SU-DHL-6 (cell line): ENCODE measurements at regions not wholly inside any gene's neighbourhood (a gene's known extent, or its start where the extent isn't known, plus 50 kb on each side); places are given as distances from the start of the nearest gene placed in this dataset.
"Not testable (repeated sequence)": the region's sequence is repeated elsewhere in the genome, so short reads cannot be mapped to it uniquely, and the experiment has no call there.

Experiments used
- H2AFZ ChIP-seq: fragments of 200-600 bp; sonication (generic); 2 replicates; pipeline ENCODE4 v1.6.1; 2014; ENCODE audit warnings: low read depth, mild to moderate bottlenecking, moderate library complexity, mixed read lengths, antibody characterized with exemption, low read length; ENCODE audit not compliant: severe bottlenecking
- H3F3A ChIP-seq: fragments of 200-600 bp; shearing (Covaris generic); 2 replicates; pipeline ENCODE4 v1.6.0; 2016; ENCODE audit warnings: antibody characterized with exemption, mild to moderate bottlenecking; ENCODE audit not compliant: insufficient read depth
- H3K27ac ChIP-seq: fragments of 200-600 bp; sonication (generic); 2 replicates; pipeline ENCODE4 v1.5.1; 2016; ENCODE audit warnings: low read depth, mild to moderate bottlenecking, low read length, moderate library complexity, mixed read lengths
- H3K27me3 ChIP-seq: fragments of 200-600 bp; sonication (generic), shearing (Covaris generic); 2 replicates; pipeline ENCODE4 v1.6.0; 2014; ENCODE audit warnings: mild to moderate bottlenecking, low read length
- H3K36me3 ChIP-seq: fragments of 200-600 bp; sonication (generic); 2 replicates; pipeline ENCODE4 v1.6.1; 2014; ENCODE audit warnings: mild to moderate bottlenecking, low read length, mixed read lengths
- H3K4me2 ChIP-seq: fragments of 300-600, 200-600 bp; shearing (Covaris generic), sonication (generic); 2 replicates; pipeline ENCODE4 v1.6.0; 2014; ENCODE audit warnings: low read length, low read depth, mild to moderate bottlenecking; ENCODE audit not compliant: poor library complexity, severe bottlenecking
- H3K4me3 ChIP-seq: fragments of 200-600 bp; sonication (generic); 2 replicates; pipeline ENCODE4 v1.5.1; 2014; ENCODE audit warnings: antibody characterized with exemption, low read length, mild to moderate bottlenecking, mixed read lengths; ENCODE audit not compliant: insufficient read depth, poor library complexity, severe bottlenecking
- H3K79me2 ChIP-seq: fragments of 200-600 bp; sonication (generic); 2 replicates; pipeline ENCODE4 v1.6.1; 2014; ENCODE audit warnings: mild to moderate bottlenecking, low read length, moderate library complexity; ENCODE audit not compliant: insufficient read depth
- H3K9ac ChIP-seq: fragments of 200-600 bp; sonication (generic); 2 replicates; pipeline ENCODE4 v1.7.0; 2014; ENCODE audit warnings: mild to moderate bottlenecking, low read length
- H3K9me2 ChIP-seq: fragments of 200-600 bp; sonication (generic); replicated peaks from 2 replicates; pipeline ENCODE4 v1.6.1; 2014; ENCODE audit warnings: low read length; ENCODE audit not compliant: insufficient read depth
- H3K9me3 ChIP-seq: fragments of 200-600 bp; sonication (generic); 2 replicates; pipeline ENCODE4 v1.6.1; 2014; ENCODE audit warnings: low read length, mixed read lengths; ENCODE audit not compliant: insufficient read depth
- H4K20me1 ChIP-seq: fragments of 200-600 bp; sonication (generic); 2 replicates; pipeline ENCODE4 v1.6.1; 2014; ENCODE audit warnings: low read depth, mild to moderate bottlenecking, antibody characterized with exemption, low read length, moderate library complexity, mixed read lengths
- EZH2phosphoT487 ChIP-seq: fragments of 200-600 bp; sonication (generic), shearing (Covaris generic); conservative IDR thresholded peaks from 2 replicates; pipeline ENCODE4 v1.6.1; 2018; ENCODE audit warnings: mild to moderate bottlenecking, antibody characterized with exemption, low read length, moderate library complexity, mixed read lengths
- TF ChIP-seq, protein P1 (sequence below): fragments of 200-600 bp; sonication (generic); IDR thresholded peaks from one replicate; pipeline ENCODE4 v1.5.1; 2017; ENCODE audit warnings: antibody characterized with exemption, mild to moderate bottlenecking, low read length, moderate library complexity; ENCODE audit not compliant: insufficient read depth, poor library complexity, severe bottlenecking

DNA sequence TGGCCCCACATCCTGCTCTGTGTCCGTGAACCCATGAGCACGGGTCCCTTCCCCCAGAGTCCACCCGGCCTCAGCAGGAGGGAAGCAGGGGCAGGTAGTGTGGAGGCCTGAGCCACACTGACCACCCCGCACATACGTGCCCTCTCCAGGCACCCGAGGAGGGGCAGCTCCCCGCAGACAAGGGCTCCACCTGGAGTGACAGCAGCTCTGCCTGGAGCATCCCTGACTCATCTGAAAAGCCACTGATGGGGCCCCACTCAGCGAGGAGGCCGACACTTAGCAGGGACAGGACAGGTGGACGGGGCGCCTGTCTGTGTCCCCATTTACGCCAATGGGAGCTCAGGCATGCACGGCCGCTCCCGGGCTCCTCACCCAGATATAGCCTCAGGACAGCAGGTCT is 237.6 kb upstream of the SFSWAP start:
- Histone ChIP-seq H3K36me3 (no peaks in the 10 kb centered on the region), H4K20me1 (no peaks in the 10 kb centered on the region), H3K79me2 (no peaks in the 10 kb centered on the region), H3K4me2 (no peak overlapping the region), H3K9me3 (peaks cover 5% of the 10 kb centered on the region; the same call in 1 of the 2 replicates), H2AFZ (no peak overlapping the region), H3F3A (no peaks in the 10 kb centered on the region), H3K9ac (no peak overlapping the region), H3K27me3 (no peaks in the 10 kb centered on the region), H3K9me2 (no peaks in the 10 kb centered on the region), H3K4me3 (no peak overlapping the region), H3K27ac (no peak overlapping the region)
- TF ChIP-seq EZH2phosphoT487 = no peak
- TF ChIP-seq, protein P1, sequence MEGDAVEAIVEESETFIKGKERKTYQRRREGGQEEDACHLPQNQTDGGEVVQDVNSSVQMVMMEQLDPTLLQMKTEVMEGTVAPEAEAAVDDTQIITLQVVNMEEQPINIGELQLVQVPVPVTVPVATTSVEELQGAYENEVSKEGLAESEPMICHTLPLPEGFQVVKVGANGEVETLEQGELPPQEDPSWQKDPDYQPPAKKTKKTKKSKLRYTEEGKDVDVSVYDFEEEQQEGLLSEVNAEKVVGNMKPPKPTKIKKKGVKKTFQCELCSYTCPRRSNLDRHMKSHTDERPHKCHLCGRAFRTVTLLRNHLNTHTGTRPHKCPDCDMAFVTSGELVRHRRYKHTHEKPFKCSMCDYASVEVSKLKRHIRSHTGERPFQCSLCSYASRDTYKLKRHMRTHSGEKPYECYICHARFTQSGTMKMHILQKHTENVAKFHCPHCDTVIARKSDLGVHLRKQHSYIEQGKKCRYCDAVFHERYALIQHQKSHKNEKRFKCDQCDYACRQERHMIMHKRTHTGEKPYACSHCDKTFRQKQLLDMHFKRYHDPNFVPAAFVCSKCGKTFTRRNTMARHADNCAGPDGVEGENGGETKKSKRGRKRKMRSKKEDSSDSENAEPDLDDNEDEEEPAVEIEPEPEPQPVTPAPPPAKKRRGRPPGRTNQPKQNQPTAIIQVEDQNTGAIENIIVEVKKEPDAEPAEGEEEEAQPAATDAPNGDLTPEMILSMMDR = no peak

DNA sequence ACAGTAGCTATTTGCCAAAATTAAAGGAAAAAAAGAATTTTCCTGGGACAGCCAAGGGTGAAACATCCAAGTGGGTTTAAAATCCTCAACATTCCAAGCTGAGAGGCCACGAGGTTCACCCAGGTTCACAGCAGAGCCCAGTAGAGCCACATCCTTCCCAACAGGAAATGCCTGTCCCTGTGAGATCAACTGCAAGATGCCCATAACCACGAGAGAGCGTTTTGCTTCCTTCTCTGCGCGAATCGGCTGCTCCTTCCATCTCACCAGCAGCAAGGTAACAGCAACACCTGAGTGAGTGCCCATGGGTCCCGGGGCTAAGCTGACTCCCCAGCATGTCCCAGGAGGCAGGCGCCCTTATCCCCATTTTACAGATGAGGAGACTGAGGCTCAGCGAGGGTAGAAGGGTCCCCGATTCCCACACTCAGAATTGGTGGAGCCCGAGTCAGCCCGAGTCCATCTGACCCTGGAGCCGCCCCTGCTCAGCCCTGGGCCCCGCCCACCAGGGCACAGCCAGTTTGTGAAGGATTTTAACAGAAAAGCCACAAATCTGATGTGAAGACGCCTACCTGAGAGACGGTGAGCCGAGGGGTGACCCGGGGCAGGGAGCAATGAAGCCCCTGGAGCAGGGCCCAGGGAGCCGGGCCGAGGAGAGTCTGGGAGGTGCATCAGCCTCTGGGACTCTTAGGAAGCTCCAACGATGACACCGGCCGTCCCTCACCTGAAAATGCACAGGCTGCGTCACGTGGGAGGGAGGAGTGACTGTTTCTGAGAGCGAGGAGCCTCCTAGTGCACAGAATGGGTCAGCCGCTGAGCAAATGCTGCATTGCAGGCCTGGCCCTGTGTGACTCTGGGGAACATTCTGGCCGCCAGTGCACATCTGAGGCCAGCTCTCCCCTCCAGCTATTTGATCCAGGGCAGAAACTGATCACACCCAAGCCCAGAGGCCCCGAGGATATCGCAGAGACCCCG is 236.9 kb upstream of the SFSWAP start:
- Histone ChIP-seq H3K9ac (no peak overlapping the region), H3K27me3 (no peaks in the 10 kb centered on the region), H3K4me2 (no peak overlapping the region)

DNA sequence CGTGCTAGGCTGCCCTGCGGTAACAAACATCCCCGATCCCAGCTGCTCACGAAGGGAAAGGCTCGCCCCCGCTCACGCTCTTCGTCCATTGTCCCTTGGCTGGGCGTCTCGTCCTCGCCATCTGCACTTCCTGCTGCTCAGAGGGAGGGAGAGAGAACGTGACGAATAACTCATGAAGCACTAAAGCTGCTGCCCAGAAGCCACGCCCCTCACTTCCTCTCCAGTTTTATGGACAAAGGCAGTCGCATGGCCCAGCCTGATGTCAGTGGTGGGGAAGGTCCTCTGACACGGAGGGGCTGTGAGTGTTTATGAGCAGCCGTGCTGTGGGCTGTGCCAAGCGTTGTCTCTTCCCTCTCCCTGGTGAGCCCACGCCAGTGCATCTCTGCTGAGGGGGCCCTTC is 235.9 kb upstream of the SFSWAP start:
- H3K79me2 ChIP-seq, H3K4me3 ChIP-seq: not testable (repeated sequence)

More for the DNA sequence above, 236.9 kb upstream of the SFSWAP start:
- Histone ChIP-seq H3F3A (no peaks in the 10 kb centered on the region), H3K4me3 (no peak overlapping the region), H2AFZ (no peak overlapping the region), H3K9me3 (peaks cover 5% of the 10 kb centered on the region; the same call in 1 of the 2 replicates), H3K36me3 (no peaks in the 10 kb centered on the region), H3K79me2 (no peaks in the 10 kb centered on the region), H3K9me2 (no peaks in the 10 kb centered on the region), H4K20me1 (no peaks in the 10 kb centered on the region), H3K27ac (no peak overlapping the region)
- TF ChIP-seq EZH2phosphoT487 = no peak
- TF ChIP-seq, protein P1 = no peak

DNA sequence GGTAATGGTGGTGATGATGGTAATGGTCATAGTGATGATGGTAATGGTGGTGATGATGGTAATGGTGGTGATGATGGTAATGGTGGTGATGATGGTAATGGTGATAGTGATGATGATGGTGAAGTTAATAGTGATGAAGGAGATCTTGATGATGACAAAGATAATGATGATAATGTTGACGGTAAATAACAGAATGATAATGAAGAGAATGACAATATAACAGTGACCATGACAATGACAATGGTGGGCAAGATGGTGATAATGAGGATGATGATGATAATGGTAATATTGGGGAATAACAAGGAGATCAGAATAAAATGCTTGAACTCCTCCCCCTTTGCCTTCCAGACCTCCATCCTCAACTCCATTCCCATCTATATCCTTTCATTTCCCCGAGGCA is 233.3 kb upstream of the SFSWAP start:
- Histone ChIP-seq H3K27ac (no peak overlapping the region), H3K79me2 (no peaks in the 10 kb centered on the region), H2AFZ (no peak overlapping the region), H3K4me3 (no peak overlapping the region), H3K9me3 (peaks cover 5% of the 10 kb centered on the region; the same call in 1 of the 2 replicates), H3K9ac (no peak overlapping the region), H3K27me3 (no peaks in the 10 kb centered on the region), H3K4me2 (no peak overlapping the region), H4K20me1 (no peaks in the 10 kb centered on the region), H3F3A (no peaks in the 10 kb centered on the region), H3K36me3 (no peaks in the 10 kb centered on the region), H3K9me2 (no peaks in the 10 kb centered on the region)
- TF ChIP-seq EZH2phosphoT487 = no peak
- TF ChIP-seq, protein P1 = no peak

More for the DNA sequence above, 235.9 kb upstream of the SFSWAP start:
- H3K36me3 ChIP-seq, H3K27ac ChIP-seq, H3K27me3 ChIP-seq, H3K9ac ChIP-seq, H3K4me2 ChIP-seq, H4K20me1 ChIP-seq, H2AFZ ChIP-seq, H3F3A ChIP-seq, H3K9me3 ChIP-seq, H3K9me2 ChIP-seq: not testable (repeated sequence)
